ENCODE measurements at regions not wholly inside any gene's neighbourhood (a gene's known extent, or its start where the extent isn't known, plus 50 kb on each side); places are given as distances from the start of the nearest gene placed in this dataset.

GRCh38 chr15:101124731-101125451, 127.0 kb downstream of the CHSY1 start:
- H3K27ac Mint-ChIP-seq, result peak overlapping the region; percentile 19
- ATAC-seq (ENCODE audit: low read depth) (peak; percentile 60), DNase-seq (ENCODE audit: low spot score in 2 of 2) (no peak)
- no peaks in the 10 kb centered on the region for H3K27me3 Mint-ChIP-seq
- no peaks in the 10 kb centered on the region for H3K36me3 Mint-ChIP-seq
- no peak overlapping the region for H3K4me3 Mint-ChIP-seq
- peaks cover 54% of the 10 kb centered on the region for H3K4me1 Mint-ChIP-seq
- peaks cover 4% of the 10 kb centered on the region for H3K9me3 Mint-ChIP-seq

DNA sequence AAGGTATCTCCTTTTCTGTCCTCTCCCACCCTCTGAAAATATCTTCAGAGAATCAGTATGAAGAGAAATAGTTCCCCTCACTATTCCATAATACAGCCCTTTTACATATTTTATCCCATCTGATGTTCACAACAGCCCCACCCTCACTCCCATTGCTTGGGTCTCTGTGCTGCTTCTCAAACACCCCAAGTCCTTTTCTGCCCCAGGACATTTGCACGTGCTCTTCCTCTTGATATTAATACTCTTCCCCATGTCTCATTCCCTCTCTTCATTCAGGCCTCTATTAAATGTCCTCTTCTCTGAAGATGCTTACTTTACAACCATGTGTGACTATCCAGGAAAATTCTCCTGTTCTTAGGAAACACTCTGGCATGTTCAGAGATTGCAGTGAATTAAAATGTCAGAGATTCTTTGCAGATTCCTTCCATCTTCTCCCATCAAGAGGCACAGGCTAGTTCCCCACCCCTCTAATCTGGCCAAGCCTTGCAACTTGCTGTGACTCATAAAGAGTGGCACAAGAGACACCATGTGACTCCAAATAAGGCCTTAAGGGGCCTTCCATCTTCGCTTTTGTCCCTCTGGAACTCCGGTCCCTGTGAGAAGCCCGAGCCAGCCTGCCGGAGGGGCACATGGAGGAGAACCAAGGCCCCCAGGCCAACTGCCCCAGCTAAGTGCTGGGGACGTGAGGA, 128.5 kb downstream of the CHSY1 start:
- no peak overlapping the region for H3K27ac Mint-ChIP-seq
- no peaks in the 10 kb centered on the region for H3K36me3 Mint-ChIP-seq
- ATAC-seq (ENCODE audit: low read depth) (no peak), DNase-seq (ENCODE audit: low spot score in 2 of 2) (no peak)
- peaks cover 48% of the 10 kb centered on the region for H3K4me1 Mint-ChIP-seq
- H3K27me3 Mint-ChIP-seq, result no peaks in the 10 kb centered on the region
- peak overlapping the region; percentile 6 for H3K4me3 Mint-ChIP-seq
- peaks cover 4% of the 10 kb centered on the region for H3K9me3 Mint-ChIP-seq

DNA sequence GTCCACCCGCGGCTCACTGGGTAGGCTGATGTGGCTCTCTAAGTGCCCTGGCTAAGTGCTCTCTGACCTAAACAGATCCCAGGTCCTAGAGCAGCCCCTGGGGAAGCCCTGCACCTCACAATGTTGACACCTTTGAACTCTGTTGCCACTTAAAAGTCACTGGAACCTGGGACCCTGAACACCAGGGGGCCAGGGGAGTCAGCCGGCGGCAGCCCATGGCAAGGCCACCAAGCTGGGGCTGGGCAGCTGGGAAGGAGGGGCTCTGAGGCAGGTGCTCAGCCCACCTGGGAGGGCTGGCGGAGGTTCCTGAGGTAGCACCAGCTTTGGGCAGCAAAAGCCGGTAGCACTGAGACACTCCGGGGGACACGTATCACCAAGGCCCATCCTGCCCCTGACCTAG, 129.0 kb downstream of the CHSY1 start:
- Mint-ChIP-seq H3K36me3 (no peaks in the 10 kb centered on the region), H3K9me3 (peaks cover 4% of the 10 kb centered on the region), H3K4me3 (no peak overlapping the region), H3K27ac (no peak overlapping the region), H3K4me1 (peaks cover 43% of the 10 kb centered on the region), H3K27me3 (no peaks in the 10 kb centered on the region)
- no peak for ATAC-seq (ENCODE audit: low read depth)
- DNase-seq (ENCODE audit: low spot score in 2 of 2), result no peak

GRCh38 chr15:101122266-101122665, 129.6 kb downstream of the CHSY1 start:
- Mint-ChIP-seq H3K9me3 (peaks cover 2% of the 10 kb centered on the region), H3K36me3 (no peaks in the 10 kb centered on the region), H3K4me1 (peaks cover 37% of the 10 kb centered on the region), H3K27me3 (no peaks in the 10 kb centered on the region), H3K4me3 (peak overlapping the region; percentile 54), H3K27ac (peak overlapping the region; percentile 41)
- DNase-seq (ENCODE audit: low spot score in 2 of 2) (no peak), ATAC-seq (ENCODE audit: low read depth) (no peak)

- Mint-ChIP-seq H3K27me3 (no peaks in the 10 kb centered on the region), H3K27ac (peak overlapping the region; percentile 41), H3K4me1 (peaks cover 31% of the 10 kb centered on the region), H3K9me3 (peaks cover 2% of the 10 kb centered on the region), H3K36me3 (no peaks in the 10 kb centered on the region), H3K4me3 (peak overlapping the region; percentile 54)
- ATAC-seq (ENCODE audit: low read depth) (peak; percentile 73), DNase-seq (ENCODE audit: low spot score in 2 of 2) (peak; percentile 37 to 47)
Measured at GRCh38 chr15:101121511-101122090, 130.2 kb downstream of the CHSY1 start.

DNA sequence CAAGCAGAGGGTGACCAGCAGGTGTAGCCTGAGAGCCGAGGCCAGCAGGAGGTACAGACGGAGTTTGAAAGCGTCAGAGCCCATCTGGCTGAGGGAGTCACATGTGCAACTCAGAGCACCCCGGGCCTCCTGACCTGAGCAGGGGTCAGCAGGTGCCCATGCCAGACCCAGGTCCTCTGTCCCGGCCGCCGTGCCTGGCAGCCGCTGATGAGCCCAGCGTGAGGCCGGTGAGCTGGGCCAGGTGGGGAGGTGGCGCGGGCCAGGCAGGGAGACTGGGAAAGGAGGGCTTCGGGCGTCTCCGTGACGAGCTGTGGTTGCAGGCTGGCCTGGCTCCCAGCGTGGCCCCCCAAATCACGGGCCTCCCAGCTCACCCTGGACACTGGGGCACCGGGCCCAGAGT, 130.9 kb downstream of the CHSY1 start:
- H3K4me3 Mint-ChIP-seq, result no peak overlapping the region
- peaks cover 30% of the 10 kb centered on the region for H3K4me1 Mint-ChIP-seq
- H3K9me3 Mint-ChIP-seq, result peaks cover 2% of the 10 kb centered on the region
- peaks cover 2% of the 10 kb centered on the region for H3K27me3 Mint-ChIP-seq
- no peaks in the 10 kb centered on the region for H3K36me3 Mint-ChIP-seq
- no peak overlapping the region for H3K27ac Mint-ChIP-seq
- DNase-seq (ENCODE audit: low spot score in 2 of 2), result no peak
- no peak for ATAC-seq (ENCODE audit: low read depth)

GRCh38 chr15:101120473-101120872, 131.4 kb downstream of the CHSY1 start:
- Mint-ChIP-seq H3K4me3 (no peak overlapping the region), H3K27ac (no peak overlapping the region)
- no peak for ATAC-seq (ENCODE audit: low read depth)

More at GRCh38 chr15:101120473-101120872, 131.4 kb downstream of the CHSY1 start:
- peaks cover 2% of the 10 kb centered on the region for H3K27me3 Mint-ChIP-seq
- DNase-seq (ENCODE audit: low spot score in 2 of 2), result no peak
- peaks cover 29% of the 10 kb centered on the region for H3K4me1 Mint-ChIP-seq
- no peaks in the 10 kb centered on the region for H3K36me3 Mint-ChIP-seq
- peaks cover 2% of the 10 kb centered on the region for H3K9me3 Mint-ChIP-seq

Measured in memory B cell (primary cell).